ENCODE measurements at regions not wholly inside any gene's neighbourhood (a gene's known extent, or its start where the extent isn't known, plus 50 kb on each side); places are given as distances from the start of the nearest gene placed in this dataset.

- TF ChIP-seq, protein P1, sequence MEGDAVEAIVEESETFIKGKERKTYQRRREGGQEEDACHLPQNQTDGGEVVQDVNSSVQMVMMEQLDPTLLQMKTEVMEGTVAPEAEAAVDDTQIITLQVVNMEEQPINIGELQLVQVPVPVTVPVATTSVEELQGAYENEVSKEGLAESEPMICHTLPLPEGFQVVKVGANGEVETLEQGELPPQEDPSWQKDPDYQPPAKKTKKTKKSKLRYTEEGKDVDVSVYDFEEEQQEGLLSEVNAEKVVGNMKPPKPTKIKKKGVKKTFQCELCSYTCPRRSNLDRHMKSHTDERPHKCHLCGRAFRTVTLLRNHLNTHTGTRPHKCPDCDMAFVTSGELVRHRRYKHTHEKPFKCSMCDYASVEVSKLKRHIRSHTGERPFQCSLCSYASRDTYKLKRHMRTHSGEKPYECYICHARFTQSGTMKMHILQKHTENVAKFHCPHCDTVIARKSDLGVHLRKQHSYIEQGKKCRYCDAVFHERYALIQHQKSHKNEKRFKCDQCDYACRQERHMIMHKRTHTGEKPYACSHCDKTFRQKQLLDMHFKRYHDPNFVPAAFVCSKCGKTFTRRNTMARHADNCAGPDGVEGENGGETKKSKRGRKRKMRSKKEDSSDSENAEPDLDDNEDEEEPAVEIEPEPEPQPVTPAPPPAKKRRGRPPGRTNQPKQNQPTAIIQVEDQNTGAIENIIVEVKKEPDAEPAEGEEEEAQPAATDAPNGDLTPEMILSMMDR (conservative IDR thresholded peaks at IDR 0.05), result no peak
- TF ChIP-seq ZFX (IDR thresholded peaks at IDR 0.05), result no peak
These were observed 254.8 kb downstream of the FAM76B start for GRCh38 chr11:95534809-95535208.

Data from C4-2B (cell line).